ENCODE measurements at regions not wholly inside any gene's neighbourhood (a gene's known extent, or its start where the extent isn't known, plus 50 kb on each side); places are given as distances from the start of the nearest gene placed in this dataset.

GRCh38 chr22:49483281-49483870 lies 344.3 kb downstream of the BRD1 start:
- no peak overlapping the region for H3K27ac ChIP-seq (ENCODE audit: low read depth, low read length)
- 90 to 95% (median 94%) methylated on average over 17 of the region's 17 CpGs for WGBS, 3 donors

DNA sequence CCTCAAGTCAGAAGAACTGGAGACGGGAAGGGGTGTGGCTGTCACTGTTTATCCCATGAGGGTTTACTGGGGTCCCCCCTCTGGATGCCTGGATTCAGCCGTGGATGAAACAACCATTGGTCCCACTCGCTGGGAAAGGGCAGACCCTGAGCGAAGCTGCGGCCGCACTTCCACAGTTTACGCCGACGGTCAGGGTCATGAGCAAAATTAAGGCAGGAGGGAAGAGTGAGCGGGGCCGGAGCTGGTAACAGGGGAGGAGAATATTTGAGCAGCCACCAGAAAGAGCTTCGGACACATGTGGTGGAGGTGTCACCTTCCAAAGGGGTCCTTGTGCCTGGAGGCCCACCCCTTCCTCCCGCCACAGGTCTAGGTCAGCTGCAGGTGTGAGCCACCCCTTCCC lies 344.9 kb downstream of the BRD1 start:
- 72 to 86% (median 84%) methylated on average over 13 of the region's 13 CpGs for whole genome bisulfite sequencing, 3 donors
- H3K27ac ChIP-seq (ENCODE audit: low read depth, low read length), result no peak overlapping the region

DNA sequence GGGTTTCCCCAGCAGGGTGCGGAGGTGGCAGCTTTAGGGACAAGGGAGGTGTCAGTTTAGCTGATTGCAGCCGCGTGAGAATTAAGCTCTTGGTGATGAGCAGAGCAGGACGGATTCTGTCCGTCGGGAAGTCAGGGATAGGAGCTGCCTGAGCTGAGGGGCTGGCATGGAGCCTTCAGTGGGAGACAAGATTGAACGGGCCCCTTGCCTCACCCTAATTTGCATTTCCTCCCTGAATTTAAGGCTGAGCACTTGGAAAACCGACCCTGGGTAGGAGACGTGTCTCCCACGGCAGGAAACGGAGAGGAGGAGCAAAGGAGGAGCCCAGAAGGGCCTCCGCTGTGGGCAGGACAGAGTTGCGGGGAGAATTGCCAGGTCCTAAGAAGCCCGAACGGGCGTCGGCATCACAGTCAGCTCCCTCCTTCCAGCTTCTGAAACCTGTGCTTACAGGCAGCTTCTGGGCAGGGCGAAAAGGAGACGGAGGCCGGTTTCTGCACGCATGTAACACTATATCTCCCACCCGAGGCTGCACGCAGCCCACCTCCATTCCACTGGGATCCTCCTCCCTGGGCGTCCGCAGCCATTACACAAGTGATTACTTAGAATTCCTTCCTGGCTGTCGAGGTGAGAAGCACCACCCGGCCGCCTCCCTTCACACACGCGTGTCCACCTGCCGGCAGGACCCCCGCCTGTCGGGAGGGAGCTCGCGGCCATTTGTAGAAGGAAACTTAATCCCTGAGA lies 345.8 kb downstream of the BRD1 start:
- no peak overlapping the region for H3K27ac ChIP-seq (ENCODE audit: low read depth, low read length)
- WGBS, 3 donors, result 15 to 40% (median 20%) methylated on average over 35 of the region's 35 CpGs

DNA sequence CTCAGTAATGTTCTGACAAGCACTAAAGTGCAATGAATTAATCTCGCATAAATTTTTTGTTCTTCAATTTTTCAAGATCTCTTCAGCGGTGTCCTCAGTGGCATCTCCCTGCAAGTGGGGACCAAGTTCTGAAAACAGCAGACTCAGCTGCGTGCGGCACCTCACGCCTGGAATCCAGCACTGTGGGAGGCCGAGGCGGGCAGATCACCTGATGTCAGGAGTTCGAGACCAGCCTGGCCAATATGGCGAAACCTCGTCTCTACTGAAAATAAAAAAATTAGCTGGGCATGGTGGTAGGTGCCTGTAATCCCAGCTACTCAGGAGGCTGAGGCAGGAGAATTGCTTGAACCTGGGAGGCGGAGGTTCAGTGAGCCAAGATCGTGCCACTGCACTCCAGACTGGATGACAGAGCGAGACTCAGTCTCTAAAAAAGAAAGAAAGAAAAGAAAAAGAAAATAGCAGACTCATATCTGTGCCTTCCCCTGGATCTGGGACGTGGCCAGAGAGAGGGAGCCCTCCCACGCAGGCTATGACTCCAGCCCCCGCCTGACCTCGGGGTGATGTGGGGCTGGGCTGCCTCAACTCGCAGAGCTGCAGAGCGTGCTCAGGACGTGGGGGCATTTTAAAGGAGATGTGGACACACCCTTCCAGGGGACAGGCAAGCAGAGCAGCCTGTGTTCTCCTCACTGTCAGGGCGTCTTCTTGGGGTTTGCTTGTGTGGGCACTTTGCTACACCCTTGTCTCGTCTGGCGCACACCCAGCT lies 346.6 kb downstream of the BRD1 start:
- 64 to 75% (median 69%) methylated on average over 23 of the region's 23 CpGs for WGBS, 3 donors
- H3K27ac ChIP-seq (ENCODE audit: low read depth, low read length), result no peak overlapping the region

DNA sequence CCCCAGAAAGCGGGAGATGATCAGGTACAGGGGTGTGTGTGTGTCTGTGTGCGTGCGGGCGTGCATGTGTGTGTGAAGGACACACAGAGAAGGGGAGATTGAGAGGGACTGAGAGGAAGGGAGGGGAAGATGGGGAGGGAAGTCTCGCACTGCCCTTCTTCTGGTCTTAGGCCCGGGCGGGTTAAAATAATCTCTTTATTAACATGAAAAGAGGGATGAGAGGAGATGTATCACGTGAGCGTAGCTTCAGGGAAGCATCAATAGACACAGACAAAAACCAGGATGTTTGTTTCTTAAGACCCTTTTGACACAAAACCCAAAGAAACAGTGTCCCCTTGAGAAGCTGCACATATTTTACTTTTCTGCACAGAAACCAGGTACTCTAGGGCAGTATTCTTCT lies 347.3 kb downstream of the BRD1 start:
- no peak overlapping the region for H3K27ac ChIP-seq (ENCODE audit: low read depth, low read length)
- WGBS, 3 donors, result 53 to 86% (median 70%) methylated on average over 9 of the region's 9 CpGs

GRCh38 chr22:49479566-49479965 lies 348.1 kb downstream of the BRD1 start:
- 78 to 97% (median 88%) methylated on average over 9 of the region's 9 CpGs for whole genome bisulfite sequencing, 3 donors
- no peak overlapping the region for H3K27ac ChIP-seq (ENCODE audit: low read depth, low read length)

DNA sequence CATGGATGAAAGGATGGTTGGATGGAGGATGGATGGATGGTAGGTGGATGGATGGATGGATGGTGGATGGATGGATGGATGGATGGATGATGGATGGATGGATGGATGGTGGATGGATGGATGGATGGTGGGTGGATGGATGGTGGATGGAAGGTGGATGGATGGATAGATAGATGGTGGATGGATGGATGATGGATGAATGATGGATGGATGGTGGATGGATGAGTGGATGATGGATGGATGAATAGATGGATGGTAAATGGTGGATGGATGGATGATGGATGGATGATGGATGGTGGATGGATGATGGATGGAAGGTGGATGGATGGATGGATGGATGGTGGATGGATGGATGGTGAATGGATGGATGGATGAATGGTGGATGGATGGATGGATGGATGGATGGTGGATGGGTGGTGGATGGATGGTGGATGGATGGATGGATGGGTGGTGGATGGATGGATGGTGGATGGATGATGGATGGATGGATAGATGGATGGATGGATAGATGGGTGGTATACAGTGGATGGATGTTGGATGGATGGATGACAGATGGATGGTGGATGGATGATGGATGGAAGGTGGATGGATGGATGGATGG lies 350.8 kb downstream of the BRD1 start:
- H3K27ac ChIP-seq (ENCODE audit: low read depth, low read length), result no peak overlapping the region

GRCh38 chr22:49476176-49476575 lies 351.5 kb downstream of the BRD1 start:
- H3K27ac ChIP-seq (ENCODE audit: low read depth, low read length), result no peak overlapping the region
- 51 to 86% (median 85%) methylated on average over 5 of the region's 5 CpGs for whole genome bisulfite sequencing, 3 donors

GRCh38 chr22:49475253-49475652 lies 352.4 kb downstream of the BRD1 start:
- 69 to 90% (median 70%) methylated on average over 5 of the region's 5 CpGs for WGBS, 3 donors
- no peak overlapping the region for H3K27ac ChIP-seq (ENCODE audit: low read depth, low read length)

DNA sequence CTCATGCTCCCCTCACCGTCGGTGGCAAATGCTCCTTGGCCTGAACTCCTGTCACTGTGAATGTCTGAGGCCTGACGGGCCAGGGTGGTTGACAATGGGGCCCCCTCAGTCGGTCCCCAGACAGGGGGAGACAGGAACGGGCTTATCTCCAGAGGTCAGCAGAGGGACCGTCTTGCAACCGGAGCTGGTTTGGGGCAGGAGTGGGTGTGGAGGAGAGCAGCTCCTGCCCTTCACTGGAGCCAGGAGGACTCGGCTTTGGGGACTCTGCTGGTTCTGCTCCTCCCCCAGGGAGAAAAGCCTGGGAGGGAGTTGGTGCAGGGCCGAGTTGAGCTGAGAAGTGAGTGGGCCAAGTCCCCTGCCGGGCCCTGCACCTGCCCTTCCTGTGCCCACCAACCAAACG lies 354.4 kb downstream of the BRD1 start:
- H3K27ac ChIP-seq (ENCODE audit: low read depth, low read length), result no peak overlapping the region
- WGBS, 3 donors, result 42 to 77% (median 58%) methylated on average over 11 of the region's 11 CpGs

DNA sequence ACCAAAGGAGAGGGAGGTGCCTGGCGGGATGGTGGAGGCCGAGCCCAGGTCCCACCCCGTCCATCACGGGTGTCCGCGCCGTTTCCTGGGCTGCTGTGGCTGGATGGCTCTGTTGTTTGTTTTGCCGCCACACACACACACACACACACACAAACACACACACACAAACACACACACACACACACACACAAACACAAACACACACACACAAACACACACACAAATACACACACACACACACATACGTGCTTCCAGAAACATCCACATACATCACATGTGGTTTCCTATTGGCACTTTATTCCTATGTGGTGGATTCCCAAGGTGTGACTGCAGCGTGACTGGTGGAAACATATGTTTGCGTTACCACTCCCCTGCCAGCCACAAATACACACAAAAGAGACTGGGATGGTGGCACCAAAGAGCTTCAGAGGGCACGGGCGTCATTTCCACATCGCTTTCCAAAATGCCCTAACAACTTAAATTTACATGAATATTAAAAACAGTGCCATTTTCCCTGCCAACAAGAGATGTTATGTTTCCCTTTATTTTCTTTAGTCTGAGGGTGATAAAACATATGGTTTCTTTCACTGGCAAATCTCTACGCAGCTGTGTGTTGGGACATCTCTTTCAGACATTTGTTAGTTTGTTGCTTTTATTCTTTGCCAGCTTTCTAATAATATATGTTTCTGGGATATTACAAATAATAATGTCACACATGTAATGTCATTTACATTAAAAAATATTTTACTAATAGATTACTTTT lies 356.8 kb downstream of the BRD1 start:
- 85 to 90% (median 86%) methylated on average over 14 to 15 of the region's 15 CpGs for whole genome bisulfite sequencing, 3 donors

GRCh38 chr22:49469896-49470740 lies 357.6 kb downstream of the BRD1 start:
- no peak overlapping the region for H3K27ac ChIP-seq (ENCODE audit: low read depth, low read length)
- whole genome bisulfite sequencing, 3 donors, result 73 to 87% (median 83%) methylated on average over 33 of the region's 33 CpGs

More for the DNA sequence above, 356.8 kb downstream of the BRD1 start:
- no peak overlapping the region for H3K27ac ChIP-seq (ENCODE audit: low read depth, low read length)

DNA sequence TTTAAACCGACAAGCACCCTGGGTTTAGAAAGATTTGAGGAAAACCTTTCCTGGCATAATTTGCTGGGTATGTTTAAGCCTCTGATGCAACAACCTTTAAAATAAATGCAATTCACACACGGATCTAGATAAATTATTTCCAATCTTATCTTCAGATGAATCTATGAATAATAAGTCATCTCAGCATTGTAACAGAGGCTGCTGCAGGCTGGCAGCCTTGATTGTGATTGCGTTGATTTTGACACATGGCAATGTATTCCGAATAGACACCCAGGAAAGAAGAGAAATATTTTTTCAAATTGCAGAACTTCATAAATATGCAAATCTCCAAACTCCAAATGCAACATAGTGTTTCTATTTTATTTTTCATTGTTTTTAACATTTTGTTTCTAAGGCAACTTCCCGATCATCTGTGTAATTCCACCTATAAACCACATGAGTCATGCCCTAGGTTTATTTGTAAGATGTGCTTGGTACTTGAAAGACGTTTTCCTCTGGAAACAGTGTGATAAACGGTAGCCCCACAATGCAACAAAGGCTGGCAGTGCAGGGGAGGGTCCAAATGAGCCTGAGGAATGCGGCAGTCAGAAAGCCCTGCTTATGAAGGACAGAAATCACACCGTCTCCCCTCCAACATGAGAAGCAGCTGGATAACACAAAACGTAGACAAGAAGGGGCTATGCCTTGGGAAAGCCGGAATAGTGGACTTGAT lies 359.0 kb downstream of the BRD1 start:
- 39 to 72% (median 58%) methylated on average over 11 of the region's 11 CpGs for WGBS, 3 donors

GRCh38 chr22:49466878-49467595 lies 360.6 kb downstream of the BRD1 start:
- WGBS, 3 donors, result 68 to 77% (median 73%) methylated on average over 17 of the region's 17 CpGs

More for the DNA sequence above, 359.0 kb downstream of the BRD1 start:
- no peak overlapping the region for H3K27ac ChIP-seq (ENCODE audit: low read depth, low read length)

GRCh38 chr22:49464037-49464436 lies 363.6 kb downstream of the BRD1 start:
- H3K27ac ChIP-seq (ENCODE audit: low read depth, low read length), result no peak overlapping the region
- 26 to 88% (median 74%) methylated on average over 6 of the region's 6 CpGs for WGBS, 3 donors

More at GRCh38 chr22:49466878-49467595, 360.6 kb downstream of the BRD1 start:
- no peak overlapping the region for H3K27ac ChIP-seq (ENCODE audit: low read depth, low read length)

GRCh38 chr22:49462795-49463194 lies 364.9 kb downstream of the BRD1 start:
- no peak overlapping the region for H3K27ac ChIP-seq (ENCODE audit: low read depth, low read length)
- WGBS, 3 donors, result 66 to 71% (median 69%) methylated on average over 20 of the region's 20 CpGs
